Astrocyte of the cerebellum (primary cell): ENCODE measurements at regions not wholly inside any gene's neighbourhood (a gene's known extent, or its start where the extent isn't known, plus 50 kb on each side); places are given as distances from the start of the nearest gene placed in this dataset.
A peak's percentile ranks its signal among the peaks of the same experiment; 100 is the strongest.

ENCODE experiments used
- DNase-seq: peaks from one replicate; pipeline ENCODE4 v3.0.0-alpha.2; 2011; ENCODE audit warnings: low read depth
- H3K4me3 ChIP-seq: 2 replicates; pipeline ENCODE4 v1.5.1; 2011; ENCODE audit warnings: mild to moderate bottlenecking, low read depth, low read length, moderate library complexity
- in situ Hi-C: cut with HindIII; loops from 2 replicates; pipeline ENCODE4 v1.10.0; 2017; ENCODE audit warnings: low sequenced_read_pairs
- TF ChIP-seq, protein P1 (sequence below): IDR thresholded peaks from 2 replicates; pipeline ENCODE4 v1.5.1; 2012; ENCODE audit warnings: low read length, low read depth, moderate library complexity, mild to moderate bottlenecking; ENCODE audit errors: missing control alignments

DNA sequence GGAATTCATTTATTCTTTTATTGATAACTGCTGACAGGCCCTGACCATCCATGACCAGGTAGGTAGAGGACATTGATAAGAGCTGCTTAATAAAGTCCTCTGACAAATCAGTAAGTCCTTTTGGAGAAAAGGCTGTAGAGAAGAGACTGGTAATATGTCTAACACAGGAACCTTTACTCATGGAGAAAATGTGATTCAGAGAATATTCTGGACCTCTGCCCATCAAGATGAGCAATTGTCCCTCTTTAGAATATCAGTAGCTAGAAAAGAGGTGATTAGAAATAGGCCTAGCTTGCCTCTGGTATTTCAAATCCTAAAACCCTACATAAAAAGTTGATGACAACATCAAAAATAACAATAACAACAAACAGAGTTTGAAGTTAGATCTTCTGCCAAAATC lies 642.3 kb downstream of the TBC1D4 start:
- in situ Hi-C loops, result no loop called here
- no peak for DNase-seq
- TF ChIP-seq, protein P1, sequence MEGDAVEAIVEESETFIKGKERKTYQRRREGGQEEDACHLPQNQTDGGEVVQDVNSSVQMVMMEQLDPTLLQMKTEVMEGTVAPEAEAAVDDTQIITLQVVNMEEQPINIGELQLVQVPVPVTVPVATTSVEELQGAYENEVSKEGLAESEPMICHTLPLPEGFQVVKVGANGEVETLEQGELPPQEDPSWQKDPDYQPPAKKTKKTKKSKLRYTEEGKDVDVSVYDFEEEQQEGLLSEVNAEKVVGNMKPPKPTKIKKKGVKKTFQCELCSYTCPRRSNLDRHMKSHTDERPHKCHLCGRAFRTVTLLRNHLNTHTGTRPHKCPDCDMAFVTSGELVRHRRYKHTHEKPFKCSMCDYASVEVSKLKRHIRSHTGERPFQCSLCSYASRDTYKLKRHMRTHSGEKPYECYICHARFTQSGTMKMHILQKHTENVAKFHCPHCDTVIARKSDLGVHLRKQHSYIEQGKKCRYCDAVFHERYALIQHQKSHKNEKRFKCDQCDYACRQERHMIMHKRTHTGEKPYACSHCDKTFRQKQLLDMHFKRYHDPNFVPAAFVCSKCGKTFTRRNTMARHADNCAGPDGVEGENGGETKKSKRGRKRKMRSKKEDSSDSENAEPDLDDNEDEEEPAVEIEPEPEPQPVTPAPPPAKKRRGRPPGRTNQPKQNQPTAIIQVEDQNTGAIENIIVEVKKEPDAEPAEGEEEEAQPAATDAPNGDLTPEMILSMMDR, result no peak
- H3K4me3 ChIP-seq, result no peak overlapping the region

GRCh38 chr13:74838096-74838495 lies 643.9 kb downstream of the TBC1D4 start:
- DNase-seq, result no peak
- TF ChIP-seq, protein P1, result no peak
- no peak overlapping the region for H3K4me3 ChIP-seq
- in situ Hi-C loops, result no loop called here

DNA sequence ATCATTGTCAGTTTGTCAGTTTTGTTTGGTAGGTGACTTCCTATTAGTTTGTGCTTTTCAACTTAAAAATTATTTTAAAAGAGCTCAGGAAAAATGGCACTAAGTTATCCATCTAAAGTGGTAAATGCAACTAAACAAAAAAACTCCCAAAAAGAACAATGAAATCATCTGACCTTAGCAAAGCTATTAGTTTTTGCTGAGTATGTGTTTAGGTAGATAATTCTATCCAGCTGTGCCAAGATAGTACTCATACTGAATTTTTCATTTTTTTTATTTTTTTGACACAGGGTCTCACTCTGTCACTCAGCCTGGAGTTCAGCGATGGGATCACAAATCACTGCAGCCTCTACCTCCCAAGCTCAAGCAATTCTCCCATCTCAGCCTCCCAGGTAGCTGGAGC lies 645.3 kb downstream of the TBC1D4 start:
- DNase-seq, result no peak

GRCh38 chr13:74835579-74835978 lies 646.4 kb downstream of the TBC1D4 start:
- in situ Hi-C loops, result no loop called here
- no peak for DNase-seq
- H3K4me3 ChIP-seq, result no peak overlapping the region
- TF ChIP-seq, protein P1, result no peak

More for the DNA sequence above, 645.3 kb downstream of the TBC1D4 start:
- in situ Hi-C loops, result no loop called here
- no peak overlapping the region for H3K4me3 ChIP-seq
- TF ChIP-seq, protein P1, result no peak

DNA sequence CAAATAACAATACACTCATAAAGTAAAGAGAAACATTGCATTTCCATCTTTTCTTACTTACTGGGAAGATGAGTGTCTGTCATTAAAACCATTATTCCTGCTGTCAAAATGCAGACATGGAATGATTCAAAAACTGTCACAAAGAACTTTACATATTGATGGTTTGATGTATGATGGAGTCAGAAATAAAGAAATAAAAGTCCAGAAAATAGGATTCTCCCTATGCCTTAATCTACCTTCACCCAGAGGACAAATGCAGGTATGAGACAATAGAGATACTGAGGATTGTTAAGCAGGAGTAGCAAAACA lies 656.1 kb downstream of the TBC1D4 start:
- no peak for DNase-seq
- no peak overlapping the region for H3K4me3 ChIP-seq
- TF ChIP-seq, protein P1, result no peak
- in situ Hi-C loops, result no loop called here

DNA sequence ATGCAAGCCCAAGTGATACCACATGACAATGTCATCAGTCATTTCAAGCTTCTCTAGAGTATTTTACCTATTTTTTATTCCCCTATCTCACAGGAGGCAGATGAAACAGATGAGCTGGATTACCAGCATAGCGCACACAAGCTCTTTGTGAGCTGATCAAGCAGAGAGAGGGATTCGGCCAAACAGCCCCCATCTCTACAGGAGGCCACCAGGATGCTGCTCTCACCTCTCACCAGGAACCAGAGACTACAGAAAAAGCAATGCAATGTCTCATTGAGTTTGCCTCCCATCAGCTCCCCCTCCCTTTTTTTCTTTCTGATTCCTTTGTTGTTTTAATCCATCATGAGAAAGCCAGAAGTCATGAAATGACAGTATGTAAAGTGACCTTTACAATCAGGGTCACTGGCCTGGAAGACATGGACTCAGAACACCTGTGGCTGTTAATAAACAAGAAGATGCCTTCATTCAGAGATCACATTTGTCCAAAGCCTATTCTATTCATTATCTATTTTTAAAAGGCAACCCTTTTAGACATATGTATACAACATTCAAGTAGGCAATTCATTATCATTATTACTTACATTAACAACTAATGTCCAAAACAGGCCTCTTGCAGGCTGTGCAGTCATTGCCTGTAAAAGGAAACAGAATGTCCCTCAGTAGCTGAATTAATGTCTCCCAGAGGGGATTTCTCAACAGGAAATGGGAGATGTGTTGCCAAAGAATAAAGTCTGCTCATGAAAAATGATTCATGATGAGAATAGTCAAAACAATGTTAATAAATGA lies 656.6 kb downstream of the TBC1D4 start:
- peak; percentile 5 for DNase-seq
- in situ Hi-C loops, result no loop called here
- no peak overlapping the region for H3K4me3 ChIP-seq
- TF ChIP-seq, protein P1, result no peak
